ENCODE measurements at regions not wholly inside any gene's neighbourhood (a gene's known extent, or its start where the extent isn't known, plus 50 kb on each side); places are given as distances from the start of the nearest gene placed in this dataset.
A peak's percentile ranks its signal among the peaks of the same experiment; 100 is the strongest.

- no peak for DNase-seq (ENCODE audit: low read depth)
Observed at GRCh38 chr5:99004960-99005359, 76.2 kb upstream of the CHD1 start.

- DNase-seq (ENCODE audit: low read depth), result peak; percentile 38
Observed at GRCh38 chr5:99000876-99001275, 72.1 kb upstream of the CHD1 start.

- DNase-seq (ENCODE audit: low read depth), result no peak
Observed at GRCh38 chr5:99000221-99000620, 71.4 kb upstream of the CHD1 start.

GRCh38 chr5:98999631-99000030 is 70.8 kb upstream of the CHD1 start:
- DNase-seq (ENCODE audit: low read depth), result no peak

- peak; percentile 98 for DNase-seq (ENCODE audit: low read depth)
Observed at GRCh38 chr5:98997000-98997399, 68.2 kb upstream of the CHD1 start.

- no peak for DNase-seq (ENCODE audit: low read depth)
Observed at GRCh38 chr5:98994611-98995010, 65.8 kb upstream of the CHD1 start.

GRCh38 chr5:98993512-98993911 is 64.7 kb upstream of the CHD1 start:
- no peak for DNase-seq (ENCODE audit: low read depth)

GRCh38 chr5:98992552-98992951 is 63.7 kb upstream of the CHD1 start:
- no peak for DNase-seq (ENCODE audit: low read depth)

- DNase-seq (ENCODE audit: low read depth), result no peak
Observed at GRCh38 chr5:98989727-98990126, 60.9 kb upstream of the CHD1 start.

- no peak for DNase-seq (ENCODE audit: low read depth)
Observed at GRCh38 chr5:98986587-98986986, 57.8 kb upstream of the CHD1 start.

- DNase-seq (ENCODE audit: low read depth), result no peak
Observed at GRCh38 chr5:98982880-98983279, 54.1 kb upstream of the CHD1 start.
